ENCODE measurements at regions not wholly inside any gene's neighbourhood (a gene's known extent, or its start where the extent isn't known, plus 50 kb on each side); places are given as distances from the start of the nearest gene placed in this dataset.

DNA sequence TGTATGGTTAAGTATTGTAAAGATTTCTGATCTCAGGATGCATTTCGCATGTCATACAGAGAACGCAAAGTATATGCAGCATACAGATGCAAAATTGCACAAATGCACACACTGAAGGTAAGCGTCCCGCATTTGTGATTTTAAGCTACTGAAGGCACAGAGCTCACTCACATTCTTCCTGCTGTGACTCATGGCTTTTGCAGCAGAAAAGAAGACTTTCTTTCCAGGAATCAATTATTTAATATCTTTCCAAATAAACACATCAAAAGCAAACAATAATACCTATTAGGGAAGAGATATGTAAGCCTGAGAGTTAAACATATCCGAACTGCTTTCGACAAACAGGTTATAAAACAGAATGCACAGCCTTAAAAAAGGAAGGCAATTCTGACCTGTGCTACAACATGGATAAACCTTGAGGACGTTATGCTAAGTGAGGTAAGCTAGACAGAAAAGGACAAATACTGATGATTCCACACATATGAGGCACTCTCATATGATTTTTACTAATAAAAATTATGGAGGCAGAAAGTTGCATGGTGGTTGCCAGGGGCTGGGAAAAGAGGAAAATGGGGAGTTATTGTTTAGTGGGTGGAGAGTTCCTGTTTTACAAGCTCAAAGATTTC is 109.0 kb downstream of the TFAP2A start:
- WGBS (ENCODE audit: low lambda C conversion rate) = 42% methylated on average over 7 of the region's 7 CpGs

More for the DNA sequence above, 109.0 kb downstream of the TFAP2A start:
- no peak overlapping the region for H3K4me3 ChIP-seq (replicated peaks in 1 of 3; ENCODE audit: insufficient read depth in 1 of 3, low read depth in 2 of 3, low read length in 3 of 3)
- FAIRE-seq (no peak), DNase-seq (ENCODE audit: low spot score) (no peak), ATAC-seq (no peak)
- no peak overlapping the region for H3K27ac ChIP-seq (ENCODE audit: extremely low read length, insufficient read depth, low read length)
- ChIA-PET CTCF (ENCODE audit: low intra/inter-chr PET ratio, low total read pairs) (no interaction called here), POLR2A (no interaction called here)
- no peak overlapping the region for H3K4me2 ChIP-seq (ENCODE audit: low read depth, low read length)
- no peaks in the 10 kb centered on the region for H3K36me3 ChIP-seq (replicated peaks in 1 of 2; ENCODE audit: control insufficient read depth in 1 of 2, insufficient read depth in 2 of 2, low read length in 2 of 2)
- intact Hi-C loops (cut with micrococcal nuclease; ENCODE audit: unreplicated experiment) (no loop called here), in situ Hi-C loops (cut with HindIII; ENCODE audit: extremely low pct_ligation_motif_present, low pct_unique_long_range_greater_than_20kb) (no loop called here)
- peaks cover 0 to 11% of the 10 kb centered on the region in 2 experiments; a peak in 3 of 5 replicates for H3K27me3 ChIP-seq (ENCODE audit: control insufficient read depth in 1 of 2, insufficient read depth in 2 of 2, low read length in 2 of 2)
- H3K9me3 ChIP-seq (ENCODE audit: low read length) = no peaks in the 10 kb centered on the region
- no TSS peak for BruUV-seq (replicated peaks)
- H3K9ac ChIP-seq (ENCODE audit: insufficient read depth, low read depth, low read length) = no peak overlapping the region
- no peaks in the 10 kb centered on the region for H3K79me2 ChIP-seq (ENCODE audit: insufficient read depth, low read length)
- no peak overlapping the region for H2AFZ ChIP-seq (ENCODE audit: low read length)
- H3K4me1 ChIP-seq (ENCODE audit: insufficient read depth, low read length) = no peaks in the 10 kb centered on the region
- no peak for TF ChIP-seq KMT2B (CRISPR knock-in tag; IDR thresholded peaks at IDR 0.05)
- TF ChIP-seq ZNF143 (CRISPR knock-in tag; IDR thresholded peaks at IDR 0.05) = no peak
- no peak for TF ChIP-seq NFE2 (CRISPR knock-in tag; IDR thresholded peaks at IDR 0.05)
- TF ChIP-seq KDM5B (CRISPR knock-in tag; IDR thresholded peaks at IDR 0.05; ENCODE audit: borderline replicate concordance) = no peak
- TF ChIP-seq ZNF136 (CRISPR knock-in tag; IDR thresholded peaks at IDR 0.05; ENCODE audit: low read depth) = no peak
- TF ChIP-seq NR3C1 (CRISPR knock-in tag; IDR thresholded peaks at IDR 0.05) = no peak
- no peak for TF ChIP-seq SMARCC2 (IDR thresholded peaks at IDR 0.05)
- TF ChIP-seq XRCC5 (optimal IDR thresholded peaks at IDR 0.05; ENCODE audit: low read length) = no peak
- no peak for TF ChIP-seq KMT2A (CRISPR knock-in tag; IDR thresholded peaks at IDR 0.05)
- TF ChIP-seq, protein P1, sequence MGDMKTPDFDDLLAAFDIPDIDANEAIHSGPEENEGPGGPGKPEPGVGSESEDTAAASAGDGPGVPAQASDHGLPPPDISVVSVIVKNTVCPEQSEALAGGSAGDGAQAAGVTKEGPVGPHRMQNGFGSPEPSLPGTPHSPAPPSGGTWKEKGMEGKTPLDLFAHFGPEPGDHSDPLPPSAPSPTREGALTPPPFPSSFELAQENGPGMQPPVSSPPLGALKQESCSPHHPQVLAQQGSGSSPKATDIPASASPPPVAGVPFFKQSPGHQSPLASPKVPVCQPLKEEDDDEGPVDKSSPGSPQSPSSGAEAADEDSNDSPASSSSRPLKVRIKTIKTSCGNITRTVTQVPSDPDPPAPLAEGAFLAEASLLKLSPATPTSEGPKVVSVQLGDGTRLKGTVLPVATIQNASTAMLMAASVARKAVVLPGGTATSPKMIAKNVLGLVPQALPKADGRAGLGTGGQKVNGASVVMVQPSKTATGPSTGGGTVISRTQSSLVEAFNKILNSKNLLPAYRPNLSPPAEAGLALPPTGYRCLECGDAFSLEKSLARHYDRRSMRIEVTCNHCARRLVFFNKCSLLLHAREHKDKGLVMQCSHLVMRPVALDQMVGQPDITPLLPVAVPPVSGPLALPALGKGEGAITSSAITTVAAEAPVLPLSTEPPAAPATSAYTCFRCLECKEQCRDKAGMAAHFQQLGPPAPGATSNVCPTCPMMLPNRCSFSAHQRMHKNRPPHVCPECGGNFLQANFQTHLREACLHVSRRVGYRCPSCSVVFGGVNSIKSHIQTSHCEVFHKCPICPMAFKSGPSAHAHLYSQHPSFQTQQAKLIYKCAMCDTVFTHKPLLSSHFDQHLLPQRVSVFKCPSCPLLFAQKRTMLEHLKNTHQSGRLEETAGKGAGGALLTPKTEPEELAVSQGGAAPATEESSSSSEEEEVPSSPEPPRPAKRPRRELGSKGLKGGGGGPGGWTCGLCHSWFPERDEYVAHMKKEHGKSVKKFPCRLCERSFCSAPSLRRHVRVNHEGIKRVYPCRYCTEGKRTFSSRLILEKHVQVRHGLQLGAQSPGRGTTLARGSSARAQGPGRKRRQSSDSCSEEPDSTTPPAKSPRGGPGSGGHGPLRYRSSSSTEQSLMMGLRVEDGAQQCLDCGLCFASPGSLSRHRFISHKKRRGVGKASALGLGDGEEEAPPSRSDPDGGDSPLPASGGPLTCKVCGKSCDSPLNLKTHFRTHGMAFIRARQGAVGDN (CRISPR knock-in tag; IDR thresholded peaks at IDR 0.05) = no peak
- TF ChIP-seq NAIF1 (CRISPR knock-in tag; IDR thresholded peaks at IDR 0.05; ENCODE audit: borderline replicate concordance) = no peak
- no peak for TF ChIP-seq ZSCAN5A (CRISPR knock-in tag; IDR thresholded peaks at IDR 0.05; ENCODE audit: borderline replicate concordance)
- TF ChIP-seq ZNF326 (CRISPR knock-in tag; IDR thresholded peaks at IDR 0.05; ENCODE audit: borderline replicate concordance) = no peak
- TF ChIP-seq, protein P2, sequence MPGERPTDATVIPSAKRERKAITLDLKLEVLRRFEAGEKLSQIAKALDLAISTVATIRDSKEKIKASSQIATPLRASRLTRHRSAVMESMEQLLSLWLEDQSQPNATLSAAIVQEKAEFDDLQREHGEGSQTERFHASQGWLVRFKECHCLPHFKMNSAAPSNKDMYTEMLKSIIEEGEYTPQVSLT (CRISPR knock-in tag; IDR thresholded peaks at IDR 0.05; ENCODE audit: borderline replicate concordance, low read depth) = no peak
- TF ChIP-seq HMGXB4 (CRISPR knock-in tag; IDR thresholded peaks at IDR 0.05; ENCODE audit: borderline replicate concordance in 1 of 2, low read depth in 1 of 2) = no peak
- TF ChIP-seq ZNF543 (CRISPR knock-in tag; IDR thresholded peaks at IDR 0.05) = no peak
- H4K20me1 ChIP-seq (ENCODE audit: insufficient read depth, low read length) = no peaks in the 10 kb centered on the region

All from HepG2 (cell line).